Skin of body (tissue), 1 donor: ENCODE measurements at regions not wholly inside any gene's neighbourhood (a gene's known extent, or its start where the extent isn't known, plus 50 kb on each side); places are given as distances from the start of the nearest gene placed in this dataset.

ENCODE experiments used
- DNase-seq: peaks from one replicate; lab custom pipeline; 2025; lab: John Stamatoyannopoulos, UW

DNA sequence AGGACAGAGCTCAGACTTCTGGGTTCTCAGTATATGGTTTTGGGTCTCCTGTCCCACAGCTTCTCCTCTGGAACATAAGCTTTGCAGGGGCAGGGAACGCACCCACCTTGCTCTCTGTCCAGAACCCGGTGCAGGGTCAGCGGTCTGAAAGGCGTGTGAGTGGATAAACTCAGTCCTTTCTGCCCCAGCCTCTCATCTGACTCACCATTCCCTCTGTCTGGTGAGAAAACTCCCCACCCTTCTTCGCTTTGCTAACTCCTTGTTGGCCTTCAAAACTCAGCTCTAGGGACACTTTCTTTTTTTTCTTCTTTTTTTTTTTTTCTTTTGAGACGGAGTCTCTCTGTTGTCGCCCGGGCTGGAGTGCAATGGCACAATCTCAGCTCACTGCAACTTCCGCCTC is 68.9 kb upstream of the NUP50 start:
- no peak for DNase-seq

GRCh38 chr22:45096256-45096907 is 67.3 kb upstream of the NUP50 start:
- peak; percentile 13 for DNase-seq

DNA sequence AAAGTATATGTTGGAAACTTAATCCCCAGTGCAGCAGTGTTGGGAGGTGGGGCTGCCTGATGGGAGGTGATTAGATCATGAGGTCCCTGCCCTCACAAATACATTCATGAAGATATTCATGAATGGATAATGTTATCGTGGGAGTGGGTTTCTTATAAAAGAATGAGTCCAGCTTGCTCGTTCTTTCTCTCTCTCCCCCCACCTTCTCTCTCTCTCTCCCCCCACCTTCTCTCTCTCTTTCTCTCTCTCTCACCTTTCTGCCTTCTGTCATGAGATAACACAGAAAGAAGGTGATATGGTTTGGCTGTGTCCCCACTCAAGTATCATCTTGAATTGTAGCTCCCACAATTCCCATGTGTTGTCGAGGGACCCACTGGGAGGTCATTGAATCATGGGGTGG is 66.7 kb upstream of the NUP50 start:
- DNase-seq = no peak

DNA sequence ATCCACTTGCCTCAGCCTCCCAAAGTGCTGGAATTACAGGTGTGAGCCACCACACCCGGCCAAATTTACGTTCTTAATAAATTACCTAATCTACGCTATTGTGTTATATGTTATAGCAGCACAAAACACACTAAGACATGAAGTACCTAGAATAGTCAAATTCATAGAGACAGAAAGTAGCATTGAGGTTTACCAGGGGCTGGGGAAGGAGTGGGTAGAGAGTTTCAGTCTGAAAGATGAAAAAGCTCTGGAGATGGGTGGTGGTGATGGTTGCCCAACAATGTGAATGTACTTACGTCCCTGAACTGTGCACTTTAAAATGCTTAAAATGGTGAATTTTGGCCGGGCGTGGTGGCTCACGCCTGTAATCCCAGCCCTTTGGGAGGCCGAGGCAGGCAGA is 65.7 kb upstream of the NUP50 start:
- no peak for DNase-seq

DNA sequence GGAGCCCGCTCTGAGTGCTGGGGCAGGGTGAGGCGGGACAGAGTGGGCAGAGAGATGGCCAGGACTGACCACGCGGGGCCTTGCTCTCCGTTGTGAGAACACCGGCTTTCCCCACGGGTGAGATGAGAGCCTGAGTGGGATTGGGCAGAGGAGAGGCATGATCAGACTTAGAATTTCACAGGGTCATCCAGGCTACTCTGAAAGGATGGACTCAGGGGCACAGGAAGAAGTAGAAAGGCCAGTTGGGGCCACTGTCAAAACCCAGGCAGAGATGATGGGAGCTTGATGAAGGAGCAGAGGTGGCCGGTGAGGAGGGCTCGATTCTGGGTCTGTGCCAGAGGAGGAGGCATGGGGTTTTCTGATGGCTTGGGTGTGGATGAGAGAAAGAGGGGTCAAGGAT is 63.8 kb upstream of the NUP50 start:
- no peak for DNase-seq

GRCh38 chr22:45101515-45102227 is 62.1 kb upstream of the NUP50 start:
- no peak for DNase-seq

- DNase-seq = no peak
These were observed 60.8 kb upstream of the NUP50 start for GRCh38 chr22:45102896-45103420.

- no peak for DNase-seq
These were observed 60.0 kb upstream of the NUP50 start for GRCh38 chr22:45103756-45104155.

- no peak for DNase-seq
These were observed 59.4 kb upstream of the NUP50 start for GRCh38 chr22:45104313-45104712.

GRCh38 chr22:45105281-45105702 is 58.4 kb upstream of the NUP50 start:
- DNase-seq = no peak

DNA sequence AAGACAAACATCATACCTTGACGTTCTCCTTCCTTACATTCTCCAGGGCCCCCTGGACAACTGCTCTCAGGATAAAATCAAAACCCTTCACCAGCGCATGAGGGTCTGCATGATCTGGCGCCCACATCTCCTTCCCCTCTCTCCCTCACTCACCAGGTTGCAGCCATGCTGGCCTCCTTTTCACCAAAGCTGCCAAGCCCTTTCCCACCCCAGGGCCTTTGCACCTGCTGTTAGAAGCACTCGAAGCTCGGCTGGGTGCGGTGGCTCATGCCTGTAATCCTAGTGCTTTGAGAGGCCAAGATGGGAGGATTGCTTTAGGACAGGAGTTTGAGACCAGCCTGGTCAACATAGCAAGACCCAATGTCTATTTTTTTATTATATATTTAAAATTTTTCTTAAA is 56.1 kb upstream of the NUP50 start:
- no peak for DNase-seq

- no peak for DNase-seq
These were observed 51.4 kb upstream of the NUP50 start for GRCh38 chr22:45112136-45112879.
